Hepatic stellate cell (primary cell): ENCODE measurements at regions not wholly inside any gene's neighbourhood (a gene's known extent, or its start where the extent isn't known, plus 50 kb on each side); places are given as distances from the start of the nearest gene placed in this dataset.

Experiments
- DNase-seq: peaks from one replicate; pipeline ENCODE4 v3.0.0; 2011; ENCODE audit warnings: low spot score

DNA sequence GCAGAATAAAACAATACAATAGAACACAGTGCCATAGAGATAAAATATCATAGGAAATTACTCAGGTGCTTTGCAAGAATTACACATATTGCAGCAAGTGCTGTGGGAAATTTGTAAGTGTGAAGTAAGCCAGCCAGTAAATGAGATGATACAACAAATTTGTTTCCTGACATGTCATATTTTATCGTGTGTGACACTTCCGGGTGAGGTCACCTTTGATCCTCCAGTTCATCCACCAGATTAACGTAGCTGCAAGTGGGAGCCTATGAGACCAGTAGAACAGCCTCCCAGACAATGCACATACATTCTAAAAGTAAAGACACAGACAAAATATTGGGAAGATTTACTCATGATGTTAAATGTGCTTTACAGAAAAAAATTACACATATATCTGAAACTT lies 72.2 kb downstream of the PRDM9 start:
- no peak for DNase-seq

DNA sequence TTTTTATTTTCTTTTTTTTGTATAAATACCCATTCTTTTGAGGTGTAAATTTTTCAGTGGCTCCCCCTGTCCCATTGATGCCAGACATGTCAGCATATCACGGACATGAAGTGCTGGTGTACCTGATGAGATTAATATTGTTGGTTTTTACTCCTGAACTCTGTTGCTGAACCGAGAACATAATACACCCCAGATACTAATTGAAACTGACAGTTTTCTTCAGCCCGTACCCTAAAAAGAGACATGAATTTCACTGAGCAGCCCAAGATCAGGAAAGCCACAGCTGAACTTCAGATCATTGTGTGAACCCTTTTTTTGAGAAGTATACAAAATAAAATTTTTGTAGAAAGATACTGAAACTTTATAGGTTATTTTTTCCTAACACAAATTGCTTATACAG lies 75.7 kb downstream of the PRDM9 start:
- DNase-seq = no peak

- DNase-seq = no peak
Measured at GRCh38 chr5:23588841-23589326, 81.5 kb downstream of the PRDM9 start.

- no peak for DNase-seq
Measured at GRCh38 chr5:23591250-23591649, 83.8 kb downstream of the PRDM9 start.

DNA sequence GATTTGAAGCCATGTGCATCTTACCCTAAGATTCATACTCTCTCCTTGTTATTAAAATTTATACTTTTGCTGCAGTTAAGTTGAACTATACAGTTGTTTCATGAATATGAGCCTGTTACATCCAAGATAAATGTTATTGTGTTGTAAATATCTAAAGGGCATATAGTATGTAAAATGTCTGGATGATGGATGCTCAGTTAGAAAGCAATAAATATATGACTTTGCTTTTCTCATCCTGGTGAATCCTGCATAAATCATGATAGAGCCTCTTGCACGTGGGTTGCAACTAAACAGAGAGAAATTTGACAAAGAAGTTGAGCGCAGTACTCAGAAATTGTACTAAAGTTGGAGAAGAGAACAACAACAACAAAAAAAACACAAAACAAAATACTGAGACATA lies 99.5 kb downstream of the PRDM9 start:
- DNase-seq = no peak

DNA sequence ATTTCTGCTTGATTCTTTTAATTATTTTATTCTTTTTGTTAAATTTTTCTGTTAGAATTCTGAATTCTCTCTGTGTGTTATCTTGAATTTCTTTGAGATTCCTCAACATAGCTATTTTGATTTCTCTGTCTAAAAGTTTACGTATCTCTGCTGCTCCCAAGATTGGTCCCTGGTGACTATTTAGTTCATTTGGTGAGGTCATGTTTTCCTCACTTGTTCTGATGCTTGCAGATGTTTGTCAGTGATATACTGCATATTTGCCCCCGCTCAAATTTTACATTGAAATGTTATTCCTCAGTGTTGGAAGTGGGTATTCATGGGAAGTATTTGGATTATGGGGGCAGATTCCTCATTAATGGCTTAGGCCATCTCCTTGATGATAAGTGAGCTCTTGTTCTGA lies 105.3 kb downstream of the PRDM9 start:
- no peak for DNase-seq

- no peak for DNase-seq
Measured at GRCh38 chr5:23613566-23613965, 106.2 kb downstream of the PRDM9 start.

GRCh38 chr5:23614422-23614821 lies 107.0 kb downstream of the PRDM9 start:
- DNase-seq = no peak

DNA sequence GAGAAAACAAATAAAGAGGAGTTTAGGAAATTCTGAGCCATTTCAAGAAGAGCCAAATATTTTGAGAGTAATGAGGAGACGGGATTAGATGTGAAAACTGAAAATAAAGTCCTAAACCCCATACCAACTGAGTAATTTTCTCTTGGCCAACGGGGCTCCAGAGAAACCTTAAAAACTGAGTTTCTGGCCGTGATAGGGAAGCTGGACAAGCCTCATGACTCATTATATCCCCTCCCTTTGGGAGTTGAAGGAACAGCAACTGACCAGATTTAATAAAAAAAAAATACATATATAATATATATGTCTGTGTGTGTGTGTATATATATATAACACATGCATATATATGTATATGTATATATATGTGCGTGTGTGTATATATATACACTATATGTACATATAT lies 119.6 kb downstream of the PRDM9 start:
- DNase-seq = no peak

DNA sequence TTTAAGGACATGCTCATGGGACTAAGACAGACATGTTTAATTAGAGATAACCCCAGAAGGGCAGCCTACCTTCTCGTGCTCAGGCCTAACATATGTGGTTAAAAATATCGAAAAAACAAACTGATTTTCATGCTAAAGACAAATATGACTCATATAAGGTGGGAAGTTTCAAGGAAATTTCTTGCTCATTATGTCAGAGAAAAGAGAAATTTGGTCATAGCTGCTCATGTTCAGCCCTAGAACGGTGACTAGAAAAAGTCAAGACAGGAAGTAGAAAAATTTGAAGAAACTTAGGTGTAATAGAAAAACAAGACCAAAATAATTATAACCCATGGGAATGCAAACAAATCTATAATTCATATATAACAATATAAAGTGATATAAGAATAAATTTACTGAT lies 120.6 kb downstream of the PRDM9 start:
- DNase-seq = no peak

GRCh38 chr5:23629396-23629795 lies 122.0 kb downstream of the PRDM9 start:
- DNase-seq = no peak

GRCh38 chr5:23631302-23632045 lies 124.1 kb downstream of the PRDM9 start:
- no peak for DNase-seq

DNA sequence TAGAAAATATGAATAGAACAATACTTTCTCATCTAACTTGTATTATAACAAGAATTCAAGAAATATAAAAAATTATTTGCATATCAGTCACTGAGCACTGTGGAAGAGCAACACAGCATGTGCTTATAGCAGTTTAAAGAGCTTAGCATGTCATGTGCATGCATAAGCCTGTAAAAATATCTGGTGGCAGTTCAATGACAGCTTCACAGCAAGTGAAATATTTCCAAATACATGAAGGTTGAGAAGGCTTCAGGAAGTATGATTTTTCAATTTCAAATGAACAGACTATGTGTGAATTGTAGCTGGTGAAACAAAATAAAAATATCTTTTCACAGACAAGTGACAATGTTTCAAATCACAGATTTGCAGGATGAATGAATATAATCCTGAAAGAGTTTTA lies 128.5 kb downstream of the PRDM9 start:
- DNase-seq = no peak

- DNase-seq = no peak
Measured at GRCh38 chr5:23639326-23639725, 131.9 kb downstream of the PRDM9 start.

- no peak for DNase-seq
Measured at GRCh38 chr5:23648656-23649055, 141.2 kb downstream of the PRDM9 start.

- DNase-seq = no peak
Measured at GRCh38 chr5:23649594-23649993, 142.2 kb downstream of the PRDM9 start.

GRCh38 chr5:23655674-23656073 lies 148.3 kb downstream of the PRDM9 start:
- no peak for DNase-seq

GRCh38 chr5:23675456-23675855 lies 168.0 kb downstream of the PRDM9 start:
- no peak for DNase-seq

DNA sequence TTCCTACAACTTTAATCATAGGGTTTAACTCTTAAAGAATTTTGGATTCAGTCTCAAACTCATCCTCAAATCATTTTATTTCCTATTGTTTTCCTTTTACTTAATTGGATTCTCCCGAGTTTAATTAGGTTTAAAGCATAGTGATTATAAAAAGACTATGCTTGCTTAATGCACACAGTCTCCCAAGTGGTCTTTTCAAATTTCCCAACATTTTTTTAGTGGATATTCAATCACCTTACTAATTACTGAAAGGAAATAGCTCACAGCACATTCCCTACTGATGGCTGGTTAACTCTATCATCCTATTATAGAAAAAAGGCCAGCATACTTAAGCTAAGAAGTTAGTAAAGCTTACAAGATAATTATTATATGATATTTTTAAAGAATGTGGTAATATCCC lies 170.6 kb downstream of the PRDM9 start:
- DNase-seq = no peak

GRCh38 chr5:23684103-23684502 lies 176.7 kb downstream of the PRDM9 start:
- no peak for DNase-seq

GRCh38 chr5:23703940-23704855 lies 196.8 kb downstream of the PRDM9 start:
- DNase-seq = no peak

- DNase-seq = no peak
Measured at GRCh38 chr5:23717486-23717885, 210.1 kb downstream of the PRDM9 start.

DNA sequence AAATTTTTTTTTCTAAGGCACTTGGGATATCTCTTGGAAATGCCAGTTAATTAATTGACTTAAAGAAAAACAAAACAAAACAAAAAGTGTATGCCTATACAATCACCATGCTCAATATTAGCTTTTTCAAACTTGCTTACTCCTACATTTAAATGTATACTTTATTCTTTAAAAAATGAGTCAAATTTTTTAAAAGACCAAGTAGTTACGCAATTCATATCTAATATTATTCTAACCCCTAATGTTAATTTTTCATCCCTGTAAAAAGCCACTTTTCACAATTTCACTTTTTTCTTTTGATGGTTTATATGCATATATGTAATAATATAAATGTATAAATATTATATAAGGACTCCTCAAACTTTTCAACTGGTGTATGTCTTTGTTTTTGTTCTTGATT lies 211.2 kb downstream of the PRDM9 start:
- no peak for DNase-seq
